A204.1 (cell line): ENCODE measurements at regions not wholly inside any gene's neighbourhood (a gene's known extent, or its start where the extent isn't known, plus 50 kb on each side); places are given as distances from the start of the nearest gene placed in this dataset.

Source experiments
- FAIRE-seq: peaks from 2 replicates; lab custom pipeline; 2012; peaks lifted over from hg19 to GRCh38; lab: Jason Lieb, UNC

- FAIRE-seq, result no peak
Measured at GRCh38 chr1:72936942-72937341, 654.6 kb upstream of the NEGR1 start.

- FAIRE-seq, result no peak
Measured at GRCh38 chr1:72936151-72936740, 653.9 kb upstream of the NEGR1 start.

GRCh38 chr1:72932025-72932424 is 649.7 kb upstream of the NEGR1 start:
- no peak for FAIRE-seq

GRCh38 chr1:72930528-72930927 is 648.2 kb upstream of the NEGR1 start:
- FAIRE-seq, result no peak

GRCh38 chr1:72918940-72919339 is 636.6 kb upstream of the NEGR1 start:
- FAIRE-seq, result no peak

GRCh38 chr1:72917920-72918319 is 635.6 kb upstream of the NEGR1 start:
- FAIRE-seq, result no peak

- no peak for FAIRE-seq
Measured at GRCh38 chr1:72915581-72915980, 633.2 kb upstream of the NEGR1 start.

- no peak for FAIRE-seq
Measured at GRCh38 chr1:72911656-72912055, 629.3 kb upstream of the NEGR1 start.

GRCh38 chr1:72896256-72896655 is 613.9 kb upstream of the NEGR1 start:
- no peak for FAIRE-seq

GRCh38 chr1:72892461-72892860 is 610.1 kb upstream of the NEGR1 start:
- no peak for FAIRE-seq

GRCh38 chr1:72891976-72892375 is 609.6 kb upstream of the NEGR1 start:
- FAIRE-seq, result no peak

GRCh38 chr1:72885841-72886240 is 603.5 kb upstream of the NEGR1 start:
- FAIRE-seq, result no peak

- no peak for FAIRE-seq
Measured at GRCh38 chr1:72885017-72885416, 602.7 kb upstream of the NEGR1 start.

GRCh38 chr1:72869873-72870272 is 587.5 kb upstream of the NEGR1 start:
- FAIRE-seq, result no peak

GRCh38 chr1:72869441-72869840 is 587.1 kb upstream of the NEGR1 start:
- FAIRE-seq, result no peak

- FAIRE-seq, result no peak
Measured at GRCh38 chr1:72851597-72851996, 569.3 kb upstream of the NEGR1 start.

GRCh38 chr1:72848997-72849396 is 566.7 kb upstream of the NEGR1 start:
- no peak for FAIRE-seq

- FAIRE-seq, result no peak
Measured at GRCh38 chr1:72847651-72848050, 565.3 kb upstream of the NEGR1 start.

GRCh38 chr1:72846476-72847278 is 564.3 kb upstream of the NEGR1 start:
- no peak for FAIRE-seq

GRCh38 chr1:72845981-72846380 is 563.6 kb upstream of the NEGR1 start:
- FAIRE-seq, result no peak

- no peak for FAIRE-seq
Measured at GRCh38 chr1:72845381-72845780, 563.0 kb upstream of the NEGR1 start.

GRCh38 chr1:72837781-72838180 is 555.4 kb upstream of the NEGR1 start:
- no peak for FAIRE-seq

GRCh38 chr1:72830606-72831390 is 548.5 kb upstream of the NEGR1 start:
- FAIRE-seq, result no peak
